ENCODE measurements at regions not wholly inside any gene's neighbourhood (a gene's known extent, or its start where the extent isn't known, plus 50 kb on each side); places are given as distances from the start of the nearest gene placed in this dataset.

GRCh38 chr2:220279372-220279771, 651.9 kb downstream of the SLC4A3 start:
- intact Hi-C loops (cut with micrococcal nuclease): loop anchor here (2.0 kb wide), 1 partner anchor 91 kb away; no protein-coding TSS in a partner anchor
- peaks cover 56% of the 10 kb centered on the region for H3K4me1 Mint-ChIP-seq (ENCODE audit: insufficient read depth, unreplicated experiment)
- H3K36me3 Mint-ChIP-seq (ENCODE audit: insufficient read depth, unreplicated experiment): peaks cover 6% of the 10 kb centered on the region
- peak overlapping the region; percentile 30 for H3K4me3 Mint-ChIP-seq (ENCODE audit: unreplicated experiment)
- CTCF ChIA-PET: no interaction called here
- peak; percentile 80 for DNase-seq (ENCODE audit: unreplicated experiment)
- no peak for TF ChIP-seq CTCF (IDR thresholded peaks at IDR 0.05; ENCODE audit: unreplicated experiment)
- H3K9me3 Mint-ChIP-seq (ENCODE audit: unreplicated experiment): peaks cover 7% of the 10 kb centered on the region
- BruUV-seq (replicated peaks): no TSS peak
- POLR2A ChIA-PET: interaction anchor here (0.6 to 2.1 kb wide), 7 partner anchors 9 to 1328 kb away, joined by 3 to 10 read pairs (median 3); no protein-coding TSS in a partner anchor
- H3K27me3 Mint-ChIP-seq (ENCODE audit: insufficient read depth, unreplicated experiment): no peaks in the 10 kb centered on the region
- peak overlapping the region; percentile 65 for H3K27ac Mint-ChIP-seq (ENCODE audit: low read depth, unreplicated experiment)

GRCh38 chr2:220279840-220280239, 652.4 kb downstream of the SLC4A3 start:
- POLR2A ChIA-PET: interaction anchor here (0.6 to 2.1 kb wide), 11 partner anchors 9 to 846 kb away, joined by 3 to 10 read pairs (median 3); no protein-coding TSS in a partner anchor
- H3K4me3 Mint-ChIP-seq (ENCODE audit: unreplicated experiment): peak overlapping the region; percentile 30
- intact Hi-C loops (cut with micrococcal nuclease): loop anchor here (2.0 kb wide), 1 partner anchor 91 kb away; no protein-coding TSS in a partner anchor

GRCh38 chr2:220280736-220281135, 653.3 kb downstream of the SLC4A3 start:
- TF ChIP-seq CTCF (IDR thresholded peaks at IDR 0.05; ENCODE audit: unreplicated experiment): no peak
- ChIA-PET POLR2A (interaction anchor here (0.6 to 2.1 kb wide), 4 partner anchors 13 to 845 kb away, joined by 3 to 10 read pairs (median 6); no protein-coding TSS in a partner anchor), CTCF (interaction anchor here (0.7 to 1.1 kb wide), 3 partner anchors 54 to 617 kb away, joined by 3 to 4 read pairs (median 3); no protein-coding TSS in a partner anchor)
- Mint-ChIP-seq H3K36me3 (ENCODE audit: insufficient read depth, unreplicated experiment) (peaks cover 6% of the 10 kb centered on the region), H3K9me3 (ENCODE audit: unreplicated experiment) (peaks cover 7% of the 10 kb centered on the region), H3K4me1 (ENCODE audit: insufficient read depth, unreplicated experiment) (peaks cover 46% of the 10 kb centered on the region), H3K27ac (ENCODE audit: low read depth, unreplicated experiment) (no peak overlapping the region), H3K4me3 (ENCODE audit: unreplicated experiment) (no peak overlapping the region), H3K27me3 (ENCODE audit: insufficient read depth, unreplicated experiment) (no peaks in the 10 kb centered on the region)
- intact Hi-C loops (cut with micrococcal nuclease): no loop called here
- no TSS peak for BruUV-seq (replicated peaks)
- no peak for DNase-seq (ENCODE audit: unreplicated experiment)

More at GRCh38 chr2:220279840-220280239, 652.4 kb downstream of the SLC4A3 start:
- no peak for DNase-seq (ENCODE audit: unreplicated experiment)
- no TSS peak for BruUV-seq (replicated peaks)
- H3K27me3 Mint-ChIP-seq (ENCODE audit: insufficient read depth, unreplicated experiment): no peaks in the 10 kb centered on the region
- peak overlapping the region; percentile 65 for H3K27ac Mint-ChIP-seq (ENCODE audit: low read depth, unreplicated experiment)
- CTCF ChIA-PET: interaction anchor here (1.1 kb wide), 2 partner anchors 55 to 56 kb away, joined by 3 to 4 read pairs; no protein-coding TSS in a partner anchor
- H3K4me1 Mint-ChIP-seq (ENCODE audit: insufficient read depth, unreplicated experiment): peaks cover 55% of the 10 kb centered on the region
- no peak for TF ChIP-seq CTCF (IDR thresholded peaks at IDR 0.05; ENCODE audit: unreplicated experiment)
- peaks cover 6% of the 10 kb centered on the region for H3K36me3 Mint-ChIP-seq (ENCODE audit: insufficient read depth, unreplicated experiment)
- H3K9me3 Mint-ChIP-seq (ENCODE audit: unreplicated experiment): peaks cover 7% of the 10 kb centered on the region

- CTCF ChIA-PET: no interaction called here
- BruUV-seq (replicated peaks): no TSS peak
- Mint-ChIP-seq H3K4me1 (ENCODE audit: insufficient read depth, unreplicated experiment) (peaks cover 36% of the 10 kb centered on the region), H3K36me3 (ENCODE audit: insufficient read depth, unreplicated experiment) (peaks cover 6% of the 10 kb centered on the region), H3K27ac (ENCODE audit: low read depth, unreplicated experiment) (peak overlapping the region; percentile 46), H3K4me3 (ENCODE audit: unreplicated experiment) (no peak overlapping the region), H3K9me3 (ENCODE audit: unreplicated experiment) (peaks cover 7% of the 10 kb centered on the region), H3K27me3 (ENCODE audit: insufficient read depth, unreplicated experiment) (no peaks in the 10 kb centered on the region)
- no peak for TF ChIP-seq CTCF (IDR thresholded peaks at IDR 0.05; ENCODE audit: unreplicated experiment)
- POLR2A ChIA-PET: interaction anchor here (0.6 kb wide), 1 partner anchor 121 kb away, joined by 3 read pairs; no protein-coding TSS in a partner anchor
- intact Hi-C loops (cut with micrococcal nuclease): no loop called here
- DNase-seq (ENCODE audit: unreplicated experiment): no peak
These were observed 654.3 kb downstream of the SLC4A3 start for GRCh38 chr2:220281771-220282170.
